ENCODE measurements at regions not wholly inside any gene's neighbourhood (a gene's known extent, or its start where the extent isn't known, plus 50 kb on each side); places are given as distances from the start of the nearest gene placed in this dataset.

DNA sequence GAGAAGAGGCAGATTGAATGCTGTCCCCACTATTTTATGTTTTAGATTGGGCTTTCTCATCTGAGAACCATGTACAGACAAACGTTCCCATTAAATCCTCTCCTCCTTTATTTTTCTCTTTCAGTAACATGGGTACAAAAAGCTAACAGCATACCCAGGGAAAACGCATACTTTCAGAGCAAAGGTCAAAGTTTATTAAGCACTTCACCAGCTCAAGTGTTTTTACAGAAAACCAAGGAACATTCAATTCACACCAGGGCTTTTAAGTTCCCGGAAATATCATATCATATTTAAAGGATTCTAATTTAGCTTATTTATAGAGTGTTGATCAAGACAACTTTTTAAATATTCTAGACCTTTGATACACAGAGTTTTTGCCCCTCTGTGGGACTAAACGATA, 271.5 kb upstream of the C1orf87 start:
- H4K20me1 ChIP-seq (ENCODE audit: control insufficient read depth, insufficient read depth, low read depth, low read length): no peaks in the 10 kb centered on the region
- H3K4me1 ChIP-seq (ENCODE audit: control insufficient read depth, low read length): no peaks in the 10 kb centered on the region
- H3K79me2 ChIP-seq (ENCODE audit: control insufficient read depth, low read length): no peaks in the 10 kb centered on the region
- TF ChIP-seq, protein P1, sequence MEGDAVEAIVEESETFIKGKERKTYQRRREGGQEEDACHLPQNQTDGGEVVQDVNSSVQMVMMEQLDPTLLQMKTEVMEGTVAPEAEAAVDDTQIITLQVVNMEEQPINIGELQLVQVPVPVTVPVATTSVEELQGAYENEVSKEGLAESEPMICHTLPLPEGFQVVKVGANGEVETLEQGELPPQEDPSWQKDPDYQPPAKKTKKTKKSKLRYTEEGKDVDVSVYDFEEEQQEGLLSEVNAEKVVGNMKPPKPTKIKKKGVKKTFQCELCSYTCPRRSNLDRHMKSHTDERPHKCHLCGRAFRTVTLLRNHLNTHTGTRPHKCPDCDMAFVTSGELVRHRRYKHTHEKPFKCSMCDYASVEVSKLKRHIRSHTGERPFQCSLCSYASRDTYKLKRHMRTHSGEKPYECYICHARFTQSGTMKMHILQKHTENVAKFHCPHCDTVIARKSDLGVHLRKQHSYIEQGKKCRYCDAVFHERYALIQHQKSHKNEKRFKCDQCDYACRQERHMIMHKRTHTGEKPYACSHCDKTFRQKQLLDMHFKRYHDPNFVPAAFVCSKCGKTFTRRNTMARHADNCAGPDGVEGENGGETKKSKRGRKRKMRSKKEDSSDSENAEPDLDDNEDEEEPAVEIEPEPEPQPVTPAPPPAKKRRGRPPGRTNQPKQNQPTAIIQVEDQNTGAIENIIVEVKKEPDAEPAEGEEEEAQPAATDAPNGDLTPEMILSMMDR (IDR thresholded peaks at IDR 0.05; ENCODE audit: low read depth, low read length, poor library complexity, severe bottlenecking): no peak
- TF ChIP-seq EZH2phosphoT487 (IDR thresholded peaks at IDR 0.05; ENCODE audit: borderline replicate concordance, low read length): no peak
- no peaks in the 10 kb centered on the region for H3K27me3 ChIP-seq (ENCODE audit: control insufficient read depth, low read length)
- H3F3A ChIP-seq (ENCODE audit: control insufficient read depth, insufficient read depth): no peaks in the 10 kb centered on the region
- H3K9me3 ChIP-seq (ENCODE audit: control insufficient read depth, insufficient read depth, low read length): no peaks in the 10 kb centered on the region
- no peaks in the 10 kb centered on the region for H3K36me3 ChIP-seq (ENCODE audit: control insufficient read depth, low read length)
- H3K27ac ChIP-seq (ENCODE audit: low read depth, low read length): no peak overlapping the region
- H3K9me2 ChIP-seq (replicated peaks; ENCODE audit: control insufficient read depth, low read length): no peaks in the 10 kb centered on the region
- no peak overlapping the region for H3K4me3 ChIP-seq (ENCODE audit: low read length)
- no peak overlapping the region for H3K4me2 ChIP-seq (ENCODE audit: low read length)

- H3K9me3 ChIP-seq (ENCODE audit: control insufficient read depth, insufficient read depth, low read length): no peaks in the 10 kb centered on the region
- no peak for TF ChIP-seq EZH2phosphoT487 (IDR thresholded peaks at IDR 0.05; ENCODE audit: borderline replicate concordance, low read length)
- TF ChIP-seq, protein P1 (IDR thresholded peaks at IDR 0.05; ENCODE audit: low read depth, low read length, poor library complexity, severe bottlenecking): no peak
- no peaks in the 10 kb centered on the region for H3K79me2 ChIP-seq (ENCODE audit: control insufficient read depth, low read length)
- no peaks in the 10 kb centered on the region for H3F3A ChIP-seq (ENCODE audit: control insufficient read depth, insufficient read depth)
- no peaks in the 10 kb centered on the region for H3K36me3 ChIP-seq (ENCODE audit: control insufficient read depth, low read length)
- H3K4me1 ChIP-seq (ENCODE audit: control insufficient read depth, low read length): no peaks in the 10 kb centered on the region
- no peak overlapping the region for H3K4me3 ChIP-seq (ENCODE audit: low read length)
- H4K20me1 ChIP-seq (ENCODE audit: control insufficient read depth, insufficient read depth, low read depth, low read length): no peaks in the 10 kb centered on the region
- H3K27me3 ChIP-seq (ENCODE audit: control insufficient read depth, low read length): no peaks in the 10 kb centered on the region
- no peak overlapping the region for H3K4me2 ChIP-seq (ENCODE audit: low read length)
- no peaks in the 10 kb centered on the region for H3K9me2 ChIP-seq (replicated peaks; ENCODE audit: control insufficient read depth, low read length)
- no peak overlapping the region for H3K27ac ChIP-seq (ENCODE audit: low read depth, low read length)
Observed at GRCh38 chr1:60343736-60344135, 270.2 kb upstream of the C1orf87 start.

GRCh38 chr1:60342569-60342968, 269.0 kb upstream of the C1orf87 start:
- Histone ChIP-seq H3K9me2 (replicated peaks; ENCODE audit: control insufficient read depth, low read length) (no peaks in the 10 kb centered on the region), H3K4me2 (ENCODE audit: low read length) (no peak overlapping the region), H3K4me3 (ENCODE audit: low read length) (no peak overlapping the region), H4K20me1 (ENCODE audit: control insufficient read depth, insufficient read depth, low read depth, low read length) (no peaks in the 10 kb centered on the region), H3K4me1 (ENCODE audit: control insufficient read depth, low read length) (no peaks in the 10 kb centered on the region), H3K36me3 (ENCODE audit: control insufficient read depth, low read length) (no peaks in the 10 kb centered on the region), H3K27ac (ENCODE audit: low read depth, low read length) (no peak overlapping the region), H3K79me2 (ENCODE audit: control insufficient read depth, low read length) (no peaks in the 10 kb centered on the region), H3K9me3 (ENCODE audit: control insufficient read depth, insufficient read depth, low read length) (no peaks in the 10 kb centered on the region), H3K27me3 (ENCODE audit: control insufficient read depth, low read length) (no peaks in the 10 kb centered on the region), H3F3A (ENCODE audit: control insufficient read depth, insufficient read depth) (no peaks in the 10 kb centered on the region)
- no peak for TF ChIP-seq EZH2phosphoT487 (IDR thresholded peaks at IDR 0.05; ENCODE audit: borderline replicate concordance, low read length)
- TF ChIP-seq, protein P1 (IDR thresholded peaks at IDR 0.05; ENCODE audit: low read depth, low read length, poor library complexity, severe bottlenecking): no peak

- H3K79me2 ChIP-seq (ENCODE audit: control insufficient read depth, low read length): no peaks in the 10 kb centered on the region
- H3K36me3 ChIP-seq (ENCODE audit: control insufficient read depth, low read length): no peaks in the 10 kb centered on the region
- no peaks in the 10 kb centered on the region for H3K9me2 ChIP-seq (replicated peaks; ENCODE audit: control insufficient read depth, low read length)
- no peaks in the 10 kb centered on the region for H4K20me1 ChIP-seq (ENCODE audit: control insufficient read depth, insufficient read depth, low read depth, low read length)
- H3K4me1 ChIP-seq (ENCODE audit: control insufficient read depth, low read length): no peaks in the 10 kb centered on the region
- H3K27me3 ChIP-seq (ENCODE audit: control insufficient read depth, low read length): no peaks in the 10 kb centered on the region
- H3K9me3 ChIP-seq (ENCODE audit: control insufficient read depth, insufficient read depth, low read length): no peaks in the 10 kb centered on the region
- TF ChIP-seq, protein P1 (IDR thresholded peaks at IDR 0.05; ENCODE audit: low read depth, low read length, poor library complexity, severe bottlenecking): no peak
- no peak for TF ChIP-seq EZH2phosphoT487 (IDR thresholded peaks at IDR 0.05; ENCODE audit: borderline replicate concordance, low read length)
- H3K27ac ChIP-seq (ENCODE audit: low read depth, low read length): no peak overlapping the region
- no peak overlapping the region for H3K4me3 ChIP-seq (ENCODE audit: low read length)
- no peak overlapping the region for H3K4me2 ChIP-seq (ENCODE audit: low read length)
- no peaks in the 10 kb centered on the region for H3F3A ChIP-seq (ENCODE audit: control insufficient read depth, insufficient read depth)
Observed at GRCh38 chr1:60341274-60341673, 267.7 kb upstream of the C1orf87 start.

Measured in DOHH2 (cell line).